IPS DF 6.9 (cell line): ENCODE measurements at regions not wholly inside any gene's neighbourhood (a gene's known extent, or its start where the extent isn't known, plus 50 kb on each side); places are given as distances from the start of the nearest gene placed in this dataset.

Experiments used
- DNase-seq: peaks from one replicate; pipeline ENCODE4 v3.0.0-alpha.2; 2013; ENCODE audit warnings: low read depth, low spot score
- H3K27ac ChIP-seq: one replicate; pipeline ENCODE4 v1.5.1; 2013; ENCODE audit warnings: low read length, control low read depth
- H3K27me3 ChIP-seq: 2 replicates; pipeline ENCODE4 v1.6.1; 2013; ENCODE audit warnings: mild to moderate bottlenecking, low read length; ENCODE audit not compliant: control insufficient read depth, insufficient read depth
- H3K36me3 ChIP-seq: 2 replicates; pipeline ENCODE4 v1.6.1; 2013; ENCODE audit warnings: low read length; ENCODE audit not compliant: control insufficient read depth, insufficient read depth
- H3K4me1 ChIP-seq: 2 replicates; pipeline ENCODE4 v1.6.1; 2013; ENCODE audit warnings: low read length; ENCODE audit not compliant: control insufficient read depth, insufficient read depth
- H3K4me3 ChIP-seq: 2 replicates; pipeline ENCODE4 v1.5.1; 2013; ENCODE audit warnings: mild to moderate bottlenecking, low read length
- H3K9me3 ChIP-seq: 2 replicates; pipeline ENCODE4 v1.6.1; 2013; ENCODE audit warnings: low read length, inconsistent platforms; ENCODE audit not compliant: control insufficient read depth, insufficient read depth
- WGBS: extraction: QIAGEN DNeasy Blood & Tissue Kit; methylation state at CpG from one replicate; pipeline ENCODE4 v1.1.7; 2013; ENCODE audit warnings: mixed read lengths, missing lambda C conversion rate; ENCODE audit not compliant: insufficient read length, insufficient coverage; 5-methylcytosine and 5-hydroxymethylcytosine counted together

DNA sequence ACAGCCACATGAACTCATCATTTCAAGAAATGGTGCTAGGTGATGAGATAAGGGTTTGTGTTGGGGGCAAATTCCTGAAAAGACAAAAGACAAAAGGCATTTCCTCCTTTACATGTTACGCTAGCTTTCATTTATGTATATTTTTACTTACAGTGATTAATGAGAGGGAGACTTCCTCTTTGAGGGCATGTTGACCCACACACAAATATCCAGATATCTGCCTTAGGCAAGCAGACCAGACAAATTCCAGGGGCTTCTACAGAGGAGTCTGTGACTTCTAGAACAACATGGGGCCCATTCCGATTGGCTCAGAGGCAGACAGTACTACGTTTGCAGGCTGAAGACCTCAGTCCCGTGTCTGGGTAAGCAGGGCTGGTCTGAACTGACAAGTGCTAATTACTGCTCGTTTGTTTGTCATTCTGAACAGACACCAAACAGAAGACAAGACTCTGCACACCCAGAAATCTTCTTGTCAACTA is 74.8 kb upstream of the ST6GAL2 start:
- no peak overlapping the region for H3K27ac ChIP-seq
- no peak overlapping the region for H3K4me3 ChIP-seq
- no CpG with 5 or more reads among the region's 5 CpGs for WGBS
- H3K9me3 ChIP-seq = no peaks in the 10 kb centered on the region
- DNase-seq = no peak
- no peaks in the 10 kb centered on the region for H3K4me1 ChIP-seq
- no peaks in the 10 kb centered on the region for H3K27me3 ChIP-seq
- H3K36me3 ChIP-seq = no peaks in the 10 kb centered on the region

DNA sequence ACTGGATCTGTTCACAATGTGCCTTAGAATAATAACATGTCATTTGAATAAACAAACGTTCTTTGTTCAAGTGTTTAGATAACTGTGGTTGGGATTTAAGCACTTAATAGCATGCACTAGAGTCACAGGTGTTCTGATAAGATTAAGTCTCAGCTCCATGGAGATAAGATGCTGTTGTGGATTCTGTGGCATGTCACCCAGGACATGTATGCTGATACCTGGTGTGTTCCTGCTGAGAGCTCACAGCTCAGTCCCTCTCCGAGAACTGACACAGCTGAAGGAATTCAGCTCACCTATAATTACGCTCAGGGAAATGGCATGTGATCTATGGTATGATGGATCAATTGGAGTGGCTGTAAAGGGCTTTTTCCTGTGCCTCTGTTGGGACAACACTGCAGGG is 75.4 kb upstream of the ST6GAL2 start:
- no peak overlapping the region for H3K4me3 ChIP-seq
- H3K4me1 ChIP-seq = no peaks in the 10 kb centered on the region
- H3K27me3 ChIP-seq = no peaks in the 10 kb centered on the region
- H3K27ac ChIP-seq = no peak overlapping the region
- H3K36me3 ChIP-seq = no peaks in the 10 kb centered on the region
- no peaks in the 10 kb centered on the region for H3K9me3 ChIP-seq
- no CpG with 5 or more reads among the region's 3 CpGs for WGBS
- no peak for DNase-seq

DNA sequence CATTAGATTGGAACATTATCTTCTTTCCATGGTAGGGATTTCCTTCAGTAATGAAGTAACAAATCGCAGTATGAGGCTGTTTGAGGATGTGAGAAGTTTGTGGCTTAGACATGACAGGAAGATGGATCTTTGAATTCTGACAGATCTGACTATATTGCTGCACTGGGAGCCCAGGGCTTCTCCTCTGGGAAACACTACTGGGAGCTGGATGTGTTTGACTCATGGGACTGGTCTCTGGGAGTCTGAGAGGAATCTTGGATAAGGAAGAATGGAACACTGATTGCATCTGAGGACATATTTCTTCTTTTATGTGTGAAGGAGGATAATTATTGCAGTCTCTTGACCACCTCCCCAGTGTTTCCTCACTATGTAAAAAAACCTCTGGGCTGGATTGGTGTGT is 77.2 kb upstream of the ST6GAL2 start:
- no peaks in the 10 kb centered on the region for H3K4me1 ChIP-seq
- no peak for DNase-seq
- no peak overlapping the region for H3K27ac ChIP-seq
- H3K36me3 ChIP-seq = no peaks in the 10 kb centered on the region
- no peaks in the 10 kb centered on the region for H3K9me3 ChIP-seq
- no CpG with 5 or more reads among the region's 1 CpG for WGBS
- no peak overlapping the region for H3K4me3 ChIP-seq
- no peaks in the 10 kb centered on the region for H3K27me3 ChIP-seq

DNA sequence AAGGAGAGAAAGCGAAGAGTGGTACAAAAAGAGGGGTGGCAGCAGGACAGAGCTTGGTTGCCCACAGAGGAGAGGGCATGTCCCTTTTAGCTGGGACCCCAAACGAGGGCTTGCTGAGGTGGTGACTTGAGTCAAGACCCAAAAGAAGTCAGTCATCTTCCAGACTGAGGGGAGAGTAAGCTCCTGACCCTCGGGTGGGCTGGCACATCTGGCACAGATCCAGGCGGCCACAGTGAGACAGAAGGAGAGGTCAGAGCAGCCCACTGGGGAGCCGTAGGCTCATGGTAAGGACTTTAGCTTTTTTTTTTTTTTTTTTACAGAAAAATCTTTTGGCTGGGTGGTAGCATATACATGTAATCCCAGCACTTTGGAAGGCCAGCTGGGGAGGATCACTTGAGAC is 77.9 kb upstream of the ST6GAL2 start:
- Histone ChIP-seq H3K4me1 (no peaks in the 10 kb centered on the region), H3K27ac (no peak overlapping the region), H3K27me3 (no peaks in the 10 kb centered on the region), H3K36me3 (no peaks in the 10 kb centered on the region), H3K9me3 (no peaks in the 10 kb centered on the region), H3K4me3 (no peak overlapping the region)
- no peak for DNase-seq
- WGBS = no CpG with 5 or more reads among the region's 5 CpGs

DNA sequence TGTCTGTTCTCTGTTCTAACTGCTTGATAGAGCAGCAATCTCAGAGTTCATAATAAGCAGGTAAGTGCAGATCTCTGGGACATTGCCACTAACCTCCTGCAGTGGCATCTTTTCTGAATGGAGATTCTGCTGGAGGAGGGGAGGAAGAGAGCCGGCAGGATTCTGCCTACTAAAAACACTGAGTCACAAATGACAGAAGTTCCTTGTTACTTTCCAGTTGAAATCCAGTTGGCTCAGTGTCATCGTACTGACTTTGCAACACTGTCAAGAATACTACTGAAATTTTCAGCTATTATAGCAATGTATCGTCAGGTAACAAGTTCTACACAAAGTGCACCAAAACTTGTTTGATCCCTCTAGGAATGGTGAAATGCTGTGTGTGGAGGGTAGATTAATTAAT is 79.6 kb upstream of the ST6GAL2 start:
- WGBS = no CpG with 5 or more reads among the region's 3 CpGs
- H3K4me3 ChIP-seq = no peak overlapping the region
- no peaks in the 10 kb centered on the region for H3K27me3 ChIP-seq
- H3K4me1 ChIP-seq = no peaks in the 10 kb centered on the region
- DNase-seq = no peak
- H3K27ac ChIP-seq = no peak overlapping the region
- H3K9me3 ChIP-seq = no peaks in the 10 kb centered on the region
- no peaks in the 10 kb centered on the region for H3K36me3 ChIP-seq

DNA sequence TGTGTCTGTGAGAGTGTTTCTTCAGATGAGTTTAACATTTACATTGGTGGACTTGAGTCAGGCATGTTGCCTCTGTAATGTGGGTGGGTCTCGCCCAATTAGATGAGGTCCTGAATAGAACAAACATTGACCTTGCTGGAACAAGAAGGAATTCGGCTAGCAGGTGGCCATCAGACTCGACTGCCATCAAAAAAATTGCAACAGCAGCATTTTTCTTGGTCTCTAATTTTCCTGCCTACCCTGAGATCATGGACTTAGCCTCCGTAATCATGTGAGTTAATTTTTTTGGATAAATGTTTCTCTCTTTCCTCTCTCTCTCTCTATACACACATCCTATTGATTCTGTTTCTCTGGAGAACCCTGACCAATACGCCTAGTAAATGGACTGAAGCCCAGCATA is 83.8 kb upstream of the ST6GAL2 start:
- H3K27ac ChIP-seq = no peak overlapping the region
- H3K9me3 ChIP-seq = no peaks in the 10 kb centered on the region
- no CpG with 5 or more reads among the region's 5 CpGs for WGBS
- H3K4me1 ChIP-seq = no peaks in the 10 kb centered on the region
- no peak overlapping the region for H3K4me3 ChIP-seq
- no peaks in the 10 kb centered on the region for H3K27me3 ChIP-seq
- no peaks in the 10 kb centered on the region for H3K36me3 ChIP-seq
- DNase-seq = no peak

DNA sequence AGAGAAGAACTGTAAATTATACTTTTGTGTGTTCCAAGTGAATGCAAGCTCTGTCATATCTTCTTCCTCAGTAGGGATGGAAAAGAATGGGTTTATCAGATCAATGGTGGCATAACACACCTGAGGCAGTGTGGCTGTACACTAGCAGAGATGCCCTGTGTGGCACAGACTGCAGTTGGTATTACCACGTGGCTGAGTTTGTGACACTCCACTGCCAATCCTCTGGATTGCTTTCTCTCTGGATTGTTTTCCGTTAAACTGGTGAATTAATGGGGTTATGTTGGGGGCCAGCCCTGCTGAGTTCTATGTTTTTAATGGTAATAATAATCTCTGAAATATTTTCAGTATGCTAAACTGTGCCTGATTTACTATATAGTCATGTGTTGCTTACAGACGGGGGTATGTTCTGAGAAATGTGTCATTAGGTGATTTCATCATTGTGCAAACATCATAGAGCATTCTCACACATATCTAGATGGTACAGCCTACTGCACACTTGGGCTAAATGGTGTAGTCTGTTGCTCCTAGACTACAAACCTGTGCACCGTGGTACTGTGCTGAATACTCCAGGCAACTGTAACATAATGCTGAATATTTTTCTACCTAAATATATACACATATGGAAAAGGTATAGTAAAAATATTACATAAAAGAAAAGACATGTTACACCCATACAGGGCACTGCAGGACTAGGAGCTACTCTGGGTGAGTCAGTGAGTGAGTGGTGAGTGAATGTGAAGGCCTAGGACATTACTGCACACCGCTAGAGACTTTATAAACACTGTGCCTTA is 84.7 kb upstream of the ST6GAL2 start:
- H3K9me3 ChIP-seq = no peaks in the 10 kb centered on the region
- no peaks in the 10 kb centered on the region for H3K27me3 ChIP-seq
- H3K4me3 ChIP-seq = no peak overlapping the region
- no peaks in the 10 kb centered on the region for H3K4me1 ChIP-seq
- no peak for DNase-seq
- no CpG with 5 or more reads among the region's 5 CpGs for WGBS
- H3K27ac ChIP-seq = no peak overlapping the region
- H3K36me3 ChIP-seq = no peaks in the 10 kb centered on the region

DNA sequence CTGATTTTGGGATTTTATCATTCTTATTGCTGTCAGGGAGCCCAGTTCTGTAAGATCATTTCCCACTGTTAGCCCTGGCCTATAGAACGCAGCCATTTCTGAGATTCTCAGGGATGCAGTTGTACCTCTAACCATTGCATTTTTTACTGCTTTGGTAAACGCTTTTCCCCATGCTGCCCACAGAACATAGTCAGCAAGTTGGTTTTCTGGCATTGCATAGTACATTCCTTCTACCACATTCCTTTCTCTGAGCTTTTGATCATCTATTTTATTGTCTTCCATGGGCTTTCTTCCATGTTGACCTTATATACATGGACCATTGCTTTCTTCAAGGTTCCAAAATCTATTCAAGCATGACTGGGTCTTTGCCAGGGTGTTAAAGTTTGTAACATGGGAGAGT is 86.8 kb upstream of the ST6GAL2 start:
- Histone ChIP-seq H3K36me3 (no peaks in the 10 kb centered on the region), H3K27me3 (no peaks in the 10 kb centered on the region), H3K4me1 (no peaks in the 10 kb centered on the region), H3K4me3 (no peak overlapping the region), H3K27ac (no peak overlapping the region), H3K9me3 (no peaks in the 10 kb centered on the region)
- DNase-seq = no peak
- WGBS = no CpG with 5 or more reads among the region's 2 CpGs

DNA sequence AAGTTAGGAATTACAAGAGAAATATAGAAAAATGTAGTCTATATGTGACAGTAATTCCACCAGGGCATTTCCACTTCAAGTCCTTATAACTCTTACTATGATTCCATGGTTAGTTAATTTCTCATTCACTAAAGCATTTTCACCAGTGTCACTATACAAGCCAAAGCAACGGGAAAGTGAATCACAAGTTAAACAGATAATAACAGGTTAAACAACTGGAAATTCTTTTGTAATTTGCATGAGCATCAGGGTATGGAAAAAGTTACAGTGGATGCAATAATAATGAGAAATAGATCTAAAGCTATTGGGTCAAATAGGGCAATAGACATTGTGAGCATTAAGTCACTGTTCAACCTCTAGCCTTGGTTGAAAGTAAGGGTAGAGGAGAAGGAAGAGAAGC is 88.9 kb upstream of the ST6GAL2 start:
- H3K36me3 ChIP-seq = no peaks in the 10 kb centered on the region
- no peaks in the 10 kb centered on the region for H3K27me3 ChIP-seq
- DNase-seq = no peak
- no peaks in the 10 kb centered on the region for H3K4me1 ChIP-seq
- WGBS = no CpG with 5 or more reads among the region's 1 CpG
- H3K9me3 ChIP-seq = no peaks in the 10 kb centered on the region
- no peak overlapping the region for H3K27ac ChIP-seq
- H3K4me3 ChIP-seq = no peak overlapping the region

DNA sequence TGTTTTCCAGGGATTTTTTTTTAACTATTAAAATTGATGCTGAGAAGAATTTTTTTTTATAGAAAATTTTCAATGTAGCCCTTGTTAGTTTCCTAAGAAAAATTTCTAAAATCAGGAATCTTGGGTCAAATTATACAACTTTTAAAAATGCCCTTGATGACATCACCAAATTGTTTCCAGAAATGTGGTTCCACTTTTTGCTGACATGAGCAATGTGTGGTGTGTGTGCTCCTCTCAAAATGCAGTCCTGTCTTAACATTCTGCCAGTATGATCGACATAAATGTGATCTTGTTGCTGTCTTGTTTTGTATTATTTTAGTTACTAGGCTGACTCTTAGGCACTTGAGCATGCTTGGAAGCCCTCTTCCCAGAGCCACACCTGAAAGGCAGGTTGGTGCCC is 89.7 kb upstream of the ST6GAL2 start:
- DNase-seq = no peak
- no peaks in the 10 kb centered on the region for H3K27me3 ChIP-seq
- H3K36me3 ChIP-seq = no peaks in the 10 kb centered on the region
- WGBS = no CpG with 5 or more reads among the region's 1 CpG
- no peak overlapping the region for H3K4me3 ChIP-seq
- H3K4me1 ChIP-seq = no peaks in the 10 kb centered on the region
- H3K9me3 ChIP-seq = no peaks in the 10 kb centered on the region
- no peak overlapping the region for H3K27ac ChIP-seq

DNA sequence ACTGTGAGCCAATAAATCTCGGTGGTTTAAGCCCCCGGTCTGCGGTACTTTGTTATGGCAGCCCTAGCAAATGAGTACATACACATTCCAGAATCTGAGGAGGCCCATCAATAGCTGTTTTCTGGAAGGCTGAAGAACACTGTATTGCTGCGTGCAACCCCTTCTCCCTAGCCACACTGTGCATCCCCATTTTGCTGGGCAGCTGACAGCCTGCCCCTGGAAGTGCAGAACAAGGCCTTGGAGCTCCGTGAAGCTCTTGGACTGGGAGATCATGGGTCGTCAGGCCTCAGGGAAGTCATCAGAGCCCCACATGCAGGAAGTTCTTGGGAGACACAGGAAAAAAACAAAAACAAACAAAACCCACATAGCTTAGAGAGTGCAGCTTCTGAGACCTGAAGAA is 90.6 kb upstream of the ST6GAL2 start:
- DNase-seq = no peak
- Histone ChIP-seq H3K9me3 (no peaks in the 10 kb centered on the region), H3K4me3 (no peak overlapping the region), H3K36me3 (no peaks in the 10 kb centered on the region), H3K27ac (no peak overlapping the region), H3K27me3 (no peaks in the 10 kb centered on the region), H3K4me1 (no peaks in the 10 kb centered on the region)
- WGBS = no CpG with 5 or more reads among the region's 6 CpGs
